ENCODE measurements at regions not wholly inside any gene's neighbourhood (a gene's known extent, or its start where the extent isn't known, plus 50 kb on each side); places are given as distances from the start of the nearest gene placed in this dataset.
"Not testable (repeated sequence)": the region's sequence is repeated elsewhere in the genome, so short reads cannot be mapped to it uniquely, and the experiment has no call there.

- DNase-seq: no peak
Measured at GRCh38 chr13:74771964-74772363, 637.8 kb upstream of the KLF12 start.

GRCh38 chr13:74770361-74770760 lies 636.2 kb upstream of the KLF12 start:
- no peak for DNase-seq

GRCh38 chr13:74769333-74769732 lies 635.1 kb upstream of the KLF12 start:
- DNase-seq: no peak

GRCh38 chr13:74768521-74769085 lies 634.4 kb upstream of the KLF12 start:
- no peak for DNase-seq

GRCh38 chr13:74767050-74767449 lies 632.8 kb upstream of the KLF12 start:
- no peak for DNase-seq

- no peak for DNase-seq
Measured at GRCh38 chr13:74765955-74766354, 631.8 kb upstream of the KLF12 start.

GRCh38 chr13:74761801-74762757 lies 627.9 kb upstream of the KLF12 start:
- DNase-seq: no peak

- DNase-seq: no peak
Measured at GRCh38 chr13:74758188-74758587, 624.0 kb upstream of the KLF12 start.

- no peak for DNase-seq
Measured at GRCh38 chr13:74755065-74755464, 620.9 kb upstream of the KLF12 start.

GRCh38 chr13:74751739-74752138 lies 617.5 kb upstream of the KLF12 start:
- DNase-seq: no peak

- DNase-seq: no peak
Measured at GRCh38 chr13:74747186-74747955, 613.2 kb upstream of the KLF12 start.

- no peak for DNase-seq
Measured at GRCh38 chr13:74743992-74744391, 609.8 kb upstream of the KLF12 start.

- no peak for DNase-seq
Measured at GRCh38 chr13:74741732-74742131, 607.5 kb upstream of the KLF12 start.

- DNase-seq: no peak
Measured at GRCh38 chr13:74732736-74733385, 598.7 kb upstream of the KLF12 start.

GRCh38 chr13:74731731-74732130 lies 597.5 kb upstream of the KLF12 start:
- DNase-seq: no peak

- DNase-seq: no peak
Measured at GRCh38 chr13:74730556-74731331, 596.5 kb upstream of the KLF12 start.

- no peak for DNase-seq
Measured at GRCh38 chr13:74726206-74726605, 592.0 kb upstream of the KLF12 start.

- DNase-seq: not testable (repeated sequence)
Measured at GRCh38 chr13:74718232-74718842, 584.1 kb upstream of the KLF12 start.

GRCh38 chr13:74715718-74716117 lies 581.5 kb upstream of the KLF12 start:
- no peak for DNase-seq

- no peak for DNase-seq
Measured at GRCh38 chr13:74710006-74710405, 575.8 kb upstream of the KLF12 start.

- DNase-seq: no peak
Measured at GRCh38 chr13:74709226-74709625, 575.0 kb upstream of the KLF12 start.

GRCh38 chr13:74708629-74709028 lies 574.4 kb upstream of the KLF12 start:
- no peak for DNase-seq

Data from CD4-positive, alpha-beta T cell treated with Interleukin-15 for 1 hour (primary cell).